ENCODE measurements at regions not wholly inside any gene's neighbourhood (a gene's known extent, or its start where the extent isn't known, plus 50 kb on each side); places are given as distances from the start of the nearest gene placed in this dataset.
A peak's percentile ranks its signal among the peaks of the same experiment; 100 is the strongest.

GRCh38 chr20:17848249-17849048 lies 120.1 kb downstream of the SNX5 start (continued):
- no peak for TF ChIP-seq ZNF503 (CRISPR knock-in tag; IDR thresholded peaks at IDR 0.05)
- no peak for TF ChIP-seq DR1 (CRISPR knock-in tag; IDR thresholded peaks at IDR 0.05)
- 0 out of 2 replicates have a peak, but pooled peaks have one; percentile 47 for TF ChIP-seq ZNF547 (CRISPR knock-in tag; IDR thresholded peaks at IDR 0.05)
- TF ChIP-seq NFIB (CRISPR knock-in tag; IDR thresholded peaks at IDR 0.05; ENCODE audit: borderline replicate concordance) = no peak
- no peak for TF ChIP-seq ZNF646 (CRISPR knock-in tag; IDR thresholded peaks at IDR 0.05)
- TF ChIP-seq YEATS4 (CRISPR knock-in tag; IDR thresholded peaks at IDR 0.05; ENCODE audit: borderline replicate concordance) = no peak
- no peak for TF ChIP-seq ZSCAN22 (CRISPR knock-in tag; IDR thresholded peaks at IDR 0.05)
- TF ChIP-seq JUNB (CRISPR knock-in tag; IDR thresholded peaks at IDR 0.05; ENCODE audit: borderline replicate concordance) = no peak
- TF ChIP-seq, protein P1, sequence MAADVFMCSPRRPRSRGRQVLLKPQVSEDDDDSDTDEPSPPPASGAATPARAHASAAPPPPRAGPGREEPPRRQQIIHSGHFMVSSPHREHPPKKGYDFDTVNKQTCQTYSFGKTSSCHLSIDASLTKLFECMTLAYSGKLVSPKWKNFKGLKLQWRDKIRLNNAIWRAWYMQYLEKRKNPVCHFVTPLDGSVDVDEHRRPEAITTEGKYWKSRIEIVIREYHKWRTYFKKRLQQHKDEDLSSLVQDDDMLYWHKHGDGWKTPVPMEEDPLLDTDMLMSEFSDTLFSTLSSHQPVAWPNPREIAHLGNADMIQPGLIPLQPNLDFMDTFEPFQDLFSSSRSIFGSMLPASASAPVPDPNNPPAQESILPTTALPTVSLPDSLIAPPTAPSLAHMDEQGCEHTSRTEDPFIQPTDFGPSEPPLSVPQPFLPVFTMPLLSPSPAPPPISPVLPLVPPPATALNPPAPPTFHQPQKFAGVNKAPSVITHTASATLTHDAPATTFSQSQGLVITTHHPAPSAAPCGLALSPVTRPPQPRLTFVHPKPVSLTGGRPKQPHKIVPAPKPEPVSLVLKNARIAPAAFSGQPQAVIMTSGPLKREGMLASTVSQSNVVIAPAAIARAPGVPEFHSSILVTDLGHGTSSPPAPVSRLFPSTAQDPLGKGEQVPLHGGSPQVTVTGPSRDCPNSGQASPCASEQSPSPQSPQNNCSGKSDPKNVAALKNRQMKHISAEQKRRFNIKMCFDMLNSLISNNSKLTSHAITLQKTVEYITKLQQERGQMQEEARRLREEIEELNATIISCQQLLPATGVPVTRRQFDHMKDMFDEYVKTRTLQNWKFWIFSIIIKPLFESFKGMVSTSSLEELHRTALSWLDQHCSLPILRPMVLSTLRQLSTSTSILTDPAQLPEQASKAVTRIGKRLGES (CRISPR knock-in tag; IDR thresholded peaks at IDR 0.05; ENCODE audit: borderline replicate concordance) = no peak
- no peak for TF ChIP-seq ZNF326 (CRISPR knock-in tag; IDR thresholded peaks at IDR 0.05; ENCODE audit: borderline replicate concordance)
- no peak for TF ChIP-seq ZFY (CRISPR knock-in tag; IDR thresholded peaks at IDR 0.05)
- TF ChIP-seq, protein P2, sequence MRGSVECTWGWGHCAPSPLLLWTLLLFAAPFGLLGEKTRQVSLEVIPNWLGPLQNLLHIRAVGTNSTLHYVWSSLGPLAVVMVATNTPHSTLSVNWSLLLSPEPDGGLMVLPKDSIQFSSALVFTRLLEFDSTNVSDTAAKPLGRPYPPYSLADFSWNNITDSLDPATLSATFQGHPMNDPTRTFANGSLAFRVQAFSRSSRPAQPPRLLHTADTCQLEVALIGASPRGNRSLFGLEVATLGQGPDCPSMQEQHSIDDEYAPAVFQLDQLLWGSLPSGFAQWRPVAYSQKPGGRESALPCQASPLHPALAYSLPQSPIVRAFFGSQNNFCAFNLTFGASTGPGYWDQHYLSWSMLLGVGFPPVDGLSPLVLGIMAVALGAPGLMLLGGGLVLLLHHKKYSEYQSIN (CRISPR knock-in tag; IDR thresholded peaks at IDR 0.05; ENCODE audit: borderline replicate concordance) = no peak
- TF ChIP-seq, protein P3, sequence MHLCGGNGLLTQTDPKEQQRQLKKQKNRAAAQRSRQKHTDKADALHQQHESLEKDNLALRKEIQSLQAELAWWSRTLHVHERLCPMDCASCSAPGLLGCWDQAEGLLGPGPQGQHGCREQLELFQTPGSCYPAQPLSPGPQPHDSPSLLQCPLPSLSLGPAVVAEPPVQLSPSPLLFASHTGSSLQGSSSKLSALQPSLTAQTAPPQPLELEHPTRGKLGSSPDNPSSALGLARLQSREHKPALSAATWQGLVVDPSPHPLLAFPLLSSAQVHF (CRISPR knock-in tag; IDR thresholded peaks at IDR 0.05) = no peak
- TF ChIP-seq ZFP90 (CRISPR knock-in tag; IDR thresholded peaks at IDR 0.05; ENCODE audit: borderline replicate concordance) = no peak
- TF ChIP-seq ZNF644 (CRISPR knock-in tag; IDR thresholded peaks at IDR 0.05; ENCODE audit: low read depth) = no peak
- no peak for TF ChIP-seq JUND (CRISPR knock-in tag; IDR thresholded peaks at IDR 0.05)

Measured in HepG2 (cell line).